HG03354 (cell line): ENCODE measurements at regions not wholly inside any gene's neighbourhood (a gene's known extent, or its start where the extent isn't known, plus 50 kb on each side); places are given as distances from the start of the nearest gene placed in this dataset.
"Not testable (repeated sequence)": the region's sequence is repeated elsewhere in the genome, so short reads cannot be mapped to it uniquely, and the experiment has no call there.

Experiments
- ATAC-seq: cut with Tn5 transposase; IDR thresholded peaks from one replicate; pipeline ENCODE4 v1.9.1; 2021; ENCODE audit warnings: mild to moderate bottlenecking; ENCODE audit not compliant: unreplicated experiment, poor library complexity, severe bottlenecking

GRCh38 chr4:112053825-112054350 lies 91.4 kb upstream of the FAM241A start:
- no peak for ATAC-seq

- ATAC-seq: no peak
These were observed 90.2 kb upstream of the FAM241A start for GRCh38 chr4:112055100-112055499.

GRCh38 chr4:112057470-112057869 lies 87.8 kb upstream of the FAM241A start:
- ATAC-seq: no peak

GRCh38 chr4:112058433-112058832 lies 86.8 kb upstream of the FAM241A start:
- no peak for ATAC-seq

- no peak for ATAC-seq
These were observed 85.0 kb upstream of the FAM241A start for GRCh38 chr4:112060212-112060611.

- no peak for ATAC-seq
These were observed 83.9 kb upstream of the FAM241A start for GRCh38 chr4:112061207-112061817.

GRCh38 chr4:112063260-112063659 lies 82.0 kb upstream of the FAM241A start:
- no peak for ATAC-seq

GRCh38 chr4:112069110-112069509 lies 76.1 kb upstream of the FAM241A start:
- ATAC-seq: no peak

GRCh38 chr4:112073181-112073580 lies 72.1 kb upstream of the FAM241A start:
- no peak for ATAC-seq

GRCh38 chr4:112075129-112075753 lies 70.0 kb upstream of the FAM241A start:
- ATAC-seq: peak; percentile 88

GRCh38 chr4:112075906-112076305 lies 69.3 kb upstream of the FAM241A start:
- ATAC-seq: no peak

GRCh38 chr4:112076919-112077608 lies 68.2 kb upstream of the FAM241A start:
- no peak for ATAC-seq

- no peak for ATAC-seq
These were observed 67.5 kb upstream of the FAM241A start for GRCh38 chr4:112077743-112078142.

GRCh38 chr4:112082954-112083586 lies 62.2 kb upstream of the FAM241A start:
- no peak for ATAC-seq

GRCh38 chr4:112083587-112084347 lies 61.5 kb upstream of the FAM241A start:
- no peak for ATAC-seq

- ATAC-seq: no peak
These were observed 59.9 kb upstream of the FAM241A start for GRCh38 chr4:112085156-112086035.

- no peak for ATAC-seq
These were observed 59.2 kb upstream of the FAM241A start for GRCh38 chr4:112086036-112086434.

GRCh38 chr4:112086661-112087060 lies 58.6 kb upstream of the FAM241A start:
- ATAC-seq: not testable (repeated sequence)

- ATAC-seq: not testable (repeated sequence)
These were observed 52.9 kb upstream of the FAM241A start for GRCh38 chr4:112092330-112092729.
